ENCODE measurements at regions not wholly inside any gene's neighbourhood (a gene's known extent, or its start where the extent isn't known, plus 50 kb on each side); places are given as distances from the start of the nearest gene placed in this dataset.

GRCh38 chr15:49801796-49802195 is 180.9 kb downstream of the DTWD1 start:
- Histone ChIP-seq H3K9me3 (ENCODE audit: control insufficient read depth, insufficient read depth, low read depth, low read length) (no peaks in the 10 kb centered on the region), H3K4me1 (ENCODE audit: control insufficient read depth, insufficient read depth, low read length) (no peaks in the 10 kb centered on the region), H3K27ac (ENCODE audit: extremely low read depth, low read depth, low read length) (no peak overlapping the region), H3K4me3 (ENCODE audit: low read depth, low read length) (no peak overlapping the region), H3K36me3 (ENCODE audit: control insufficient read depth in 2 of 2, insufficient read depth in 1 of 2, low read length in 2 of 2) (no peaks in the 10 kb centered on the region)
- POLR2A ChIA-PET: no interaction called here
- CTCF ChIA-PET: no interaction called here
- no peak for TF ChIP-seq ZNF148 (tag by site-specific recombination; IDR thresholded peaks at IDR 0.05; ENCODE audit: borderline replicate concordance)
- TF ChIP-seq ZNF555 (tag by site-specific recombination; conservative IDR thresholded peaks at IDR 0.05): no peak
- no peak for TF ChIP-seq PBX3 (CRISPR knock-in tag; IDR thresholded peaks at IDR 0.05)
- no peak for TF ChIP-seq ZNF169 (tag by site-specific recombination; IDR thresholded peaks at IDR 0.05)
- no peak for TF ChIP-seq ZNF138 (tag by site-specific recombination; IDR thresholded peaks at IDR 0.05; ENCODE audit: borderline replicate concordance)
- no peak for TF ChIP-seq ZNF639 (tag by site-specific recombination; IDR thresholded peaks at IDR 0.05)
- no peak for TF ChIP-seq ZNF404 (tag by site-specific recombination; IDR thresholded peaks at IDR 0.05)
- no peak for TF ChIP-seq ZNF707 (tag by site-specific recombination; IDR thresholded peaks at IDR 0.05)
- no peak for TF ChIP-seq ZBTB10 (tag by site-specific recombination; IDR thresholded peaks at IDR 0.05)
- no peak for TF ChIP-seq ZNF37A (tag by site-specific recombination; IDR thresholded peaks at IDR 0.05)
- no peak for TF ChIP-seq ZNF132 (tag by site-specific recombination; IDR thresholded peaks at IDR 0.05; ENCODE audit: borderline replicate concordance)
- no peak for TF ChIP-seq ZNF292 (tag by site-specific recombination; IDR thresholded peaks at IDR 0.05; ENCODE audit: borderline replicate concordance, low read depth)
